ENCODE measurements at regions not wholly inside any gene's neighbourhood (a gene's known extent, or its start where the extent isn't known, plus 50 kb on each side); places are given as distances from the start of the nearest gene placed in this dataset.

GRCh38 chr4:149176039-149176438 is 639.6 kb downstream of the IQCM start:
- TF ChIP-seq PHF8 (IDR thresholded peaks at IDR 0.05; ENCODE audit: borderline replicate concordance, low read depth): no peak
- no peak for TF ChIP-seq CTCF (IDR thresholded peaks at IDR 0.05)
- TF ChIP-seq RAD21 (conservative IDR thresholded peaks at IDR 0.05 in 1 of 2, IDR thresholded peaks at IDR 0.05 in 1 of 2): no peak
- TF ChIP-seq, protein P1, sequence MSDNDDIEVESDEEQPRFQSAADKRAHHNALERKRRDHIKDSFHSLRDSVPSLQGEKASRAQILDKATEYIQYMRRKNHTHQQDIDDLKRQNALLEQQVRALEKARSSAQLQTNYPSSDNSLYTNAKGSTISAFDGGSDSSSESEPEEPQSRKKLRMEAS (IDR thresholded peaks at IDR 0.05): no peak
- no peak for TF ChIP-seq KDM1A (IDR thresholded peaks at IDR 0.05; ENCODE audit: low read depth)
- TF ChIP-seq ZFP36 (IDR thresholded peaks at IDR 0.05; ENCODE audit: borderline replicate concordance, partially characterized antibody): no peak
- no peak for TF ChIP-seq NR3C1 (IDR thresholded peaks at IDR 0.05)
